ENCODE measurements at regions not wholly inside any gene's neighbourhood (a gene's known extent, or its start where the extent isn't known, plus 50 kb on each side); places are given as distances from the start of the nearest gene placed in this dataset.

DNA sequence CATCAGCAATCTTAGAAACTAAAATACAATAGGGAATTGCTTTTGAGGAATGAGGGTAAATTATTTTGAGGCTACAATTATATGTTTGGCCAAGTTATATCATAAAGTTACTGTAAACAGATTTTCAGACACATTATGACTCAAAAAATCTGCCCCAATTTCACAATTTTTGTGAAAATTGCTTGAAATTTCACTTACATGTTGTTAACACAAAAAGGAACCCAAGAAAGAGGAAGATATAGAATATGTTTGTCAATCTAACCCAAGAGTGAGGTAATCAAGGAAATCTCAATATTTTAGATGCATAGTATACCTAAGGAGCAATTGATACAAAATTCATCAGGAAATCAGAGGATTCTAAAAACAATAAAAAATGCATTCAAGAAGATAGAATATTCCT is 73.9 kb upstream of the FNDC3A start:
- Histone ChIP-seq H3K36me3 (no peaks in the 10 kb centered on the region), H3K27ac (no peak overlapping the region), H3K4me3 (no peak overlapping the region), H3K27me3 (peaks cover 0 to 10% (median 7%) of the 10 kb centered on the region in 7 donors), H3K9me3 (peaks cover 0 to 4% (median 0%) of the 10 kb centered on the region in 11 donors), H3K4me1 (peaks cover 0 to 20% (median 0%) of the 10 kb centered on the region in 9 donors)
- ATAC-seq (no peak), DNase-seq (no peak)
- intact Hi-C loops (cut with DNase I) = no loop called here
- TF ChIP-seq, protein P1, sequence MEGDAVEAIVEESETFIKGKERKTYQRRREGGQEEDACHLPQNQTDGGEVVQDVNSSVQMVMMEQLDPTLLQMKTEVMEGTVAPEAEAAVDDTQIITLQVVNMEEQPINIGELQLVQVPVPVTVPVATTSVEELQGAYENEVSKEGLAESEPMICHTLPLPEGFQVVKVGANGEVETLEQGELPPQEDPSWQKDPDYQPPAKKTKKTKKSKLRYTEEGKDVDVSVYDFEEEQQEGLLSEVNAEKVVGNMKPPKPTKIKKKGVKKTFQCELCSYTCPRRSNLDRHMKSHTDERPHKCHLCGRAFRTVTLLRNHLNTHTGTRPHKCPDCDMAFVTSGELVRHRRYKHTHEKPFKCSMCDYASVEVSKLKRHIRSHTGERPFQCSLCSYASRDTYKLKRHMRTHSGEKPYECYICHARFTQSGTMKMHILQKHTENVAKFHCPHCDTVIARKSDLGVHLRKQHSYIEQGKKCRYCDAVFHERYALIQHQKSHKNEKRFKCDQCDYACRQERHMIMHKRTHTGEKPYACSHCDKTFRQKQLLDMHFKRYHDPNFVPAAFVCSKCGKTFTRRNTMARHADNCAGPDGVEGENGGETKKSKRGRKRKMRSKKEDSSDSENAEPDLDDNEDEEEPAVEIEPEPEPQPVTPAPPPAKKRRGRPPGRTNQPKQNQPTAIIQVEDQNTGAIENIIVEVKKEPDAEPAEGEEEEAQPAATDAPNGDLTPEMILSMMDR (IDR thresholded peaks at IDR 0.05) = no peak

DNA sequence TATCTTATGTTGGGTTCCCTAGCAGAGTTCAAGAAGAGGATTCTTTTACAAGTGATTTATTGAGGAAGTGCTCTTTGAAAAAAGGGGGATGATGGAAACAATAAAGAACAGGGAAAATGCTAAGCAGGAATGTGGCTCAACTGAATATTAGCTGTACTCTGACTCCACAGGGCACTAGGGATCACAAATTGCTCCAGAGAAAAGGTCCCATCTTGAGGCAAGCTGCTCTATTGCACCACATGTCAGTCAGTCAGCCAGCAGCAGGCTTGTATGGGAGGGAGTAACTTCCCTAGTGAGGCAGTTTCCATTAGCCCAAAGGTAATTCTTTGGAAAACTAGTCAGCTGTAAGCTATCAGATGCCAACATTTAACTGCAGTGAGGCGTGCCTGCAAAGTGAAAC is 73.3 kb upstream of the FNDC3A start:
- TF ChIP-seq, protein P1 (IDR thresholded peaks at IDR 0.05) = no peak
- Histone ChIP-seq H3K4me1 (peaks cover 0 to 20% (median 0%) of the 10 kb centered on the region in 9 donors), H3K9me3 (peaks cover 0 to 4% (median 0%) of the 10 kb centered on the region in 11 donors), H3K36me3 (no peaks in the 10 kb centered on the region), H3K27ac (peak overlapping the region in 1 of 10 donors; percentile 37), H3K27me3 (peaks cover 0 to 10% (median 7%) of the 10 kb centered on the region in 7 donors), H3K4me3 (no peak overlapping the region)
- intact Hi-C loops (cut with DNase I) = no loop called here
- DNase-seq = no peak
- ATAC-seq = peak in 1 of 8 donors; percentile 25
- 40 to 55% methylated on average over 1 of the region's 1 CpG for WGBS, 2 donors

DNA sequence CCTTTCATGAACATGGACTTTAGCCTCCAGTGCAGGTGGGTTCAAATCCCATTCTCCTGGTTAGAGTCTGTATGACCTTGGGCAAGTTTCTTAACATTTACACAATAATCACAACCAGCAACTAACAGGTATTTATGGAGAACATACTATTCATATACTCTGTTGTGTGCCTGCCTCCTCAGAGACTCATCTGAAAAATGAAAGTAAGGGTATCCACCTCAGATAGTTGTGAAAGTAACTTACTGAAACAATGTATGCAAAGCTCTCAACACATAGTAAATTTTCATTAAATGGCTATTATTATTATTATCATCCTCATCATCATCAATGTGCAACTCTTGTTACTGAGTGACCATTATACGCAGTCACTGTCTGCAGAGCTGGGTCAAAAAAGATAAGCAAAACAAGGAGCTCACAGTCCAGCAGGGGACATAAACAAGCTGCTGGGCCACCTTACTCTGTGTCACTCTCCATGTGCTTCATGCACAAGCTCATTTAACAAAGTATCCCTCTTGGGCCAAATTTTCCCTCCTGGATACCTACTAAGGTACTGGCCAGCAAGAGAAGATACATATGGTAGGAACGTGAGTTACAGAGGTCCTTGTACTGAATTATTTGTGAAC is 70.9 kb upstream of the FNDC3A start:
- TF ChIP-seq, protein P1 (IDR thresholded peaks at IDR 0.05) = no peak
- Histone ChIP-seq H3K36me3 (no peaks in the 10 kb centered on the region), H3K4me3 (no peak overlapping the region), H3K27ac (no peak overlapping the region), H3K27me3 (peaks cover 0 to 8% (median 0%) of the 10 kb centered on the region in 7 donors), H3K9me3 (peaks cover 0 to 4% (median 0%) of the 10 kb centered on the region in 11 donors), H3K4me1 (peaks cover 0 to 20% (median 0%) of the 10 kb centered on the region in 9 donors)
- no peak for ATAC-seq
- 88 to 97% methylated on average over 2 of the region's 2 CpGs for WGBS, 2 donors
- intact Hi-C loops (cut with DNase I) = no loop called here
- no peak for DNase-seq

DNA sequence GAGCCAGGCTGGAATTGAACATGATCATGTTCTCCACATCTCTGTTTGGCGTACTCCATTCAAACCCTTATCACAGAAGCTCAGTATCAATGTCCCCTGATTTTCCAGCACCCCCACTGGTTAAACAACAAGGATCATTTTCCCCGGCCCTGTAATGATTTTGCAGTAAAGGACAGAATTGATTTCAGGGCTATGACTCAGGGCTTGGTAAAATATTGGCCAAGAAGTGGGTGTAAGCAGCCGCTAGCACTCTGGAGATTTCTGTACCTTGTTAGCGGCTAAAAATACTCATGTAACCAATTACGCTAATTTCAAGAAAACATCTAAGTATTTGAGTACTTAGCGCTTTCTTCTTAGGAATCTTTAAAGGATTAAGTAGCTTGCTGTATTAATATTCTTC is 69.5 kb upstream of the FNDC3A start:
- DNase-seq = no peak
- no peaks in the 10 kb centered on the region for H3K36me3 ChIP-seq
- peaks cover 0 to 4% (median 0%) of the 10 kb centered on the region in 11 donors for H3K9me3 ChIP-seq
- no peak for ATAC-seq
- TF ChIP-seq, protein P1 (IDR thresholded peaks at IDR 0.05) = no peak
- no peak overlapping the region for H3K4me3 ChIP-seq
- peaks cover 0 to 18% (median 0%) of the 10 kb centered on the region in 9 donors for H3K4me1 ChIP-seq
- 91 to 93% methylated on average over 6 of the region's 6 CpGs for WGBS, 2 donors
- no peak overlapping the region for H3K27ac ChIP-seq
- intact Hi-C loops (cut with DNase I) = no loop called here
- H3K27me3 ChIP-seq = peaks cover 0 to 1% (median 0%) of the 10 kb centered on the region in 7 donors
